Neural cell (in vitro differentiated cells): ENCODE measurements at regions not wholly inside any gene's neighbourhood (a gene's known extent, or its start where the extent isn't known, plus 50 kb on each side); places are given as distances from the start of the nearest gene placed in this dataset.

Experiments used
- EP300 ChIP-seq: fragments of 450-650 bp; conservative IDR thresholded peaks from 2 replicates; pipeline ENCODE4 v1.6.1; 2014; ENCODE audit warnings: antibody characterized with exemption, mild to moderate bottlenecking, moderate library complexity; ENCODE audit not compliant: poor library complexity, severe bottlenecking
- EZH2 ChIP-seq: fragments of 200-600, 300-800 bp; shearing (Covaris generic), sonication (generic); IDR thresholded peaks from 2 replicates; pipeline ENCODE4 v1.6.1; 2014; ENCODE audit warnings: antibody characterized with exemption, low read length, borderline replicate concordance, mild to moderate bottlenecking; ENCODE audit not compliant: insufficient read depth, poor library complexity, severe bottlenecking
- MXI1 ChIP-seq: fragments of 450-650 bp; conservative IDR thresholded peaks from 2 replicates; pipeline ENCODE4 v1.6.1; 2014; ENCODE audit warnings: antibody characterized with exemption, mild to moderate bottlenecking; ENCODE audit not compliant: poor library complexity, severe bottlenecking
- POLR2AphosphoS5 ChIP-seq: IDR thresholded peaks from 2 replicates; pipeline ENCODE4 v1.6.1; 2012
- RAD21 ChIP-seq: fragments of 450-650 bp; conservative IDR thresholded peaks from 2 replicates; pipeline ENCODE4 v1.6.1; 2014; ENCODE audit warnings: antibody characterized with exemption, mild to moderate bottlenecking, moderate library complexity
- TAF1 ChIP-seq: IDR thresholded peaks from 2 replicates; pipeline ENCODE4 v1.6.1; 2012; ENCODE audit warnings: low read depth
- TF ChIP-seq, protein P1 (sequence below): fragments of 450-650 bp; IDR thresholded peaks from 2 replicates; pipeline ENCODE4 v1.5.1; 2014; ENCODE audit warnings: antibody characterized with exemption, mild to moderate bottlenecking, moderate library complexity; ENCODE audit not compliant: poor library complexity, severe bottlenecking
- TF ChIP-seq, protein P2 (sequence below): IDR thresholded peaks from 2 replicates; pipeline ENCODE4 v1.6.1; 2012; ENCODE audit warnings: borderline replicate concordance

GRCh38 chr11:104700609-104701008 lies 197.7 kb downstream of the CASP12 start:
- no peak for TF ChIP-seq MXI1
- TF ChIP-seq, protein P1, sequence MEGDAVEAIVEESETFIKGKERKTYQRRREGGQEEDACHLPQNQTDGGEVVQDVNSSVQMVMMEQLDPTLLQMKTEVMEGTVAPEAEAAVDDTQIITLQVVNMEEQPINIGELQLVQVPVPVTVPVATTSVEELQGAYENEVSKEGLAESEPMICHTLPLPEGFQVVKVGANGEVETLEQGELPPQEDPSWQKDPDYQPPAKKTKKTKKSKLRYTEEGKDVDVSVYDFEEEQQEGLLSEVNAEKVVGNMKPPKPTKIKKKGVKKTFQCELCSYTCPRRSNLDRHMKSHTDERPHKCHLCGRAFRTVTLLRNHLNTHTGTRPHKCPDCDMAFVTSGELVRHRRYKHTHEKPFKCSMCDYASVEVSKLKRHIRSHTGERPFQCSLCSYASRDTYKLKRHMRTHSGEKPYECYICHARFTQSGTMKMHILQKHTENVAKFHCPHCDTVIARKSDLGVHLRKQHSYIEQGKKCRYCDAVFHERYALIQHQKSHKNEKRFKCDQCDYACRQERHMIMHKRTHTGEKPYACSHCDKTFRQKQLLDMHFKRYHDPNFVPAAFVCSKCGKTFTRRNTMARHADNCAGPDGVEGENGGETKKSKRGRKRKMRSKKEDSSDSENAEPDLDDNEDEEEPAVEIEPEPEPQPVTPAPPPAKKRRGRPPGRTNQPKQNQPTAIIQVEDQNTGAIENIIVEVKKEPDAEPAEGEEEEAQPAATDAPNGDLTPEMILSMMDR, result no peak
- no peak for TF ChIP-seq EP300
- no peak for TF ChIP-seq POLR2AphosphoS5
- no peak for TF ChIP-seq EZH2
- TF ChIP-seq, protein P2, sequence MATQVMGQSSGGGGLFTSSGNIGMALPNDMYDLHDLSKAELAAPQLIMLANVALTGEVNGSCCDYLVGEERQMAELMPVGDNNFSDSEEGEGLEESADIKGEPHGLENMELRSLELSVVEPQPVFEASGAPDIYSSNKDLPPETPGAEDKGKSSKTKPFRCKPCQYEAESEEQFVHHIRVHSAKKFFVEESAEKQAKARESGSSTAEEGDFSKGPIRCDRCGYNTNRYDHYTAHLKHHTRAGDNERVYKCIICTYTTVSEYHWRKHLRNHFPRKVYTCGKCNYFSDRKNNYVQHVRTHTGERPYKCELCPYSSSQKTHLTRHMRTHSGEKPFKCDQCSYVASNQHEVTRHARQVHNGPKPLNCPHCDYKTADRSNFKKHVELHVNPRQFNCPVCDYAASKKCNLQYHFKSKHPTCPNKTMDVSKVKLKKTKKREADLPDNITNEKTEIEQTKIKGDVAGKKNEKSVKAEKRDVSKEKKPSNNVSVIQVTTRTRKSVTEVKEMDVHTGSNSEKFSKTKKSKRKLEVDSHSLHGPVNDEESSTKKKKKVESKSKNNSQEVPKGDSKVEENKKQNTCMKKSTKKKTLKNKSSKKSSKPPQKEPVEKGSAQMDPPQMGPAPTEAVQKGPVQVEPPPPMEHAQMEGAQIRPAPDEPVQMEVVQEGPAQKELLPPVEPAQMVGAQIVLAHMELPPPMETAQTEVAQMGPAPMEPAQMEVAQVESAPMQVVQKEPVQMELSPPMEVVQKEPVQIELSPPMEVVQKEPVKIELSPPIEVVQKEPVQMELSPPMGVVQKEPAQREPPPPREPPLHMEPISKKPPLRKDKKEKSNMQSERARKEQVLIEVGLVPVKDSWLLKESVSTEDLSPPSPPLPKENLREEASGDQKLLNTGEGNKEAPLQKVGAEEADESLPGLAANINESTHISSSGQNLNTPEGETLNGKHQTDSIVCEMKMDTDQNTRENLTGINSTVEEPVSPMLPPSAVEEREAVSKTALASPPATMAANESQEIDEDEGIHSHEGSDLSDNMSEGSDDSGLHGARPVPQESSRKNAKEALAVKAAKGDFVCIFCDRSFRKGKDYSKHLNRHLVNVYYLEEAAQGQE, result no peak
- no peak for TF ChIP-seq RAD21
- TF ChIP-seq TAF1, result no peak
